ENCODE measurements at regions not wholly inside any gene's neighbourhood (a gene's known extent, or its start where the extent isn't known, plus 50 kb on each side); places are given as distances from the start of the nearest gene placed in this dataset.

DNA sequence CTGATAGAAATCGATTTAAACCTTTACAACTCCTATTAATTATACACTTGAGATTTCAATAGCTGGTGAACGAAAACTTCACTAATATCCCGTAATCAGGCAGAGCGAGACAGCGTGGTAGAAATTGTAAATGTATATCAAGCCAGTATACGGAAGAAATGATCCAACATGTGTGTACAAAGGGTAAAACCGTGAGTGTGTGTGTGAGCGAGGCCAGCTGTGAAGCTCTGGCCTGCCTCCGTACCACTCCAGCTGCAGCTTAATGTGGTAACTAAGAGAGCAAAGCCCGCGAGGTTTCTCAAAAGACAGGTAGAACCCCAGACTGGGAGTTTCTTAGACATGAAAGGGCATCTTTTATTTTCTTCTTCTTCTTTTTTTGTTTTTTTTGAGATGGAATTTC, 52.3 kb upstream of the ZNF516 start:
- TF ChIP-seq, protein P1, sequence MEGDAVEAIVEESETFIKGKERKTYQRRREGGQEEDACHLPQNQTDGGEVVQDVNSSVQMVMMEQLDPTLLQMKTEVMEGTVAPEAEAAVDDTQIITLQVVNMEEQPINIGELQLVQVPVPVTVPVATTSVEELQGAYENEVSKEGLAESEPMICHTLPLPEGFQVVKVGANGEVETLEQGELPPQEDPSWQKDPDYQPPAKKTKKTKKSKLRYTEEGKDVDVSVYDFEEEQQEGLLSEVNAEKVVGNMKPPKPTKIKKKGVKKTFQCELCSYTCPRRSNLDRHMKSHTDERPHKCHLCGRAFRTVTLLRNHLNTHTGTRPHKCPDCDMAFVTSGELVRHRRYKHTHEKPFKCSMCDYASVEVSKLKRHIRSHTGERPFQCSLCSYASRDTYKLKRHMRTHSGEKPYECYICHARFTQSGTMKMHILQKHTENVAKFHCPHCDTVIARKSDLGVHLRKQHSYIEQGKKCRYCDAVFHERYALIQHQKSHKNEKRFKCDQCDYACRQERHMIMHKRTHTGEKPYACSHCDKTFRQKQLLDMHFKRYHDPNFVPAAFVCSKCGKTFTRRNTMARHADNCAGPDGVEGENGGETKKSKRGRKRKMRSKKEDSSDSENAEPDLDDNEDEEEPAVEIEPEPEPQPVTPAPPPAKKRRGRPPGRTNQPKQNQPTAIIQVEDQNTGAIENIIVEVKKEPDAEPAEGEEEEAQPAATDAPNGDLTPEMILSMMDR (IDR thresholded peaks at IDR 0.05): no peak
- TF ChIP-seq, protein P2, sequence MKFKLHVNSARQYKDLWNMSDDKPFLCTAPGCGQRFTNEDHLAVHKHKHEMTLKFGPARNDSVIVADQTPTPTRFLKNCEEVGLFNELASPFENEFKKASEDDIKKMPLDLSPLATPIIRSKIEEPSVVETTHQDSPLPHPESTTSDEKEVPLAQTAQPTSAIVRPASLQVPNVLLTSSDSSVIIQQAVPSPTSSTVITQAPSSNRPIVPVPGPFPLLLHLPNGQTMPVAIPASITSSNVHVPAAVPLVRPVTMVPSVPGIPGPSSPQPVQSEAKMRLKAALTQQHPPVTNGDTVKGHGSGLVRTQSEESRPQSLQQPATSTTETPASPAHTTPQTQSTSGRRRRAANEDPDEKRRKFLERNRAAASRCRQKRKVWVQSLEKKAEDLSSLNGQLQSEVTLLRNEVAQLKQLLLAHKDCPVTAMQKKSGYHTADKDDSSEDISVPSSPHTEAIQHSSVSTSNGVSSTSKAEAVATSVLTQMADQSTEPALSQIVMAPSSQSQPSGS (CRISPR knock-in tag; IDR thresholded peaks at IDR 0.05; ENCODE audit: borderline replicate concordance, low read depth): no peak
- TF ChIP-seq, protein P3, sequence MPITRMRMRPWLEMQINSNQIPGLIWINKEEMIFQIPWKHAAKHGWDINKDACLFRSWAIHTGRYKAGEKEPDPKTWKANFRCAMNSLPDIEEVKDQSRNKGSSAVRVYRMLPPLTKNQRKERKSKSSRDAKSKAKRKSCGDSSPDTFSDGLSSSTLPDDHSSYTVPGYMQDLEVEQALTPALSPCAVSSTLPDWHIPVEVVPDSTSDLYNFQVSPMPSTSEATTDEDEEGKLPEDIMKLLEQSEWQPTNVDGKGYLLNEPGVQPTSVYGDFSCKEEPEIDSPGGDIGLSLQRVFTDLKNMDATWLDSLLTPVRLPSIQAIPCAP (CRISPR knock-in tag; IDR thresholded peaks at IDR 0.05): no peak
- TF ChIP-seq, protein P4, sequence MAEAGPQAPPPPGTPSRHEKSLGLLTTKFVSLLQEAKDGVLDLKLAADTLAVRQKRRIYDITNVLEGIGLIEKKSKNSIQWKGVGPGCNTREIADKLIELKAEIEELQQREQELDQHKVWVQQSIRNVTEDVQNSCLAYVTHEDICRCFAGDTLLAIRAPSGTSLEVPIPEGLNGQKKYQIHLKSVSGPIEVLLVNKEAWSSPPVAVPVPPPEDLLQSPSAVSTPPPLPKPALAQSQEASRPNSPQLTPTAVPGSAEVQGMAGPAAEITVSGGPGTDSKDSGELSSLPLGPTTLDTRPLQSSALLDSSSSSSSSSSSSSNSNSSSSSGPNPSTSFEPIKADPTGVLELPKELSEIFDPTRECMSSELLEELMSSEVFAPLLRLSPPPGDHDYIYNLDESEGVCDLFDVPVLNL (CRISPR knock-in tag; IDR thresholded peaks at IDR 0.05; ENCODE audit: borderline replicate concordance, low read depth): no peak
- TF ChIP-seq, protein P5, sequence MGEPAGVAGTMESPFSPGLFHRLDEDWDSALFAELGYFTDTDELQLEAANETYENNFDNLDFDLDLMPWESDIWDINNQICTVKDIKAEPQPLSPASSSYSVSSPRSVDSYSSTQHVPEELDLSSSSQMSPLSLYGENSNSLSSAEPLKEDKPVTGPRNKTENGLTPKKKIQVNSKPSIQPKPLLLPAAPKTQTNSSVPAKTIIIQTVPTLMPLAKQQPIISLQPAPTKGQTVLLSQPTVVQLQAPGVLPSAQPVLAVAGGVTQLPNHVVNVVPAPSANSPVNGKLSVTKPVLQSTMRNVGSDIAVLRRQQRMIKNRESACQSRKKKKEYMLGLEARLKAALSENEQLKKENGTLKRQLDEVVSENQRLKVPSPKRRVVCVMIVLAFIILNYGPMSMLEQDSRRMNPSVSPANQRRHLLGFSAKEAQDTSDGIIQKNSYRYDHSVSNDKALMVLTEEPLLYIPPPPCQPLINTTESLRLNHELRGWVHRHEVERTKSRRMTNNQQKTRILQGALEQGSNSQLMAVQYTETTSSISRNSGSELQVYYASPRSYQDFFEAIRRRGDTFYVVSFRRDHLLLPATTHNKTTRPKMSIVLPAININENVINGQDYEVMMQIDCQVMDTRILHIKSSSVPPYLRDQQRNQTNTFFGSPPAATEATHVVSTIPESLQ (CRISPR knock-in tag; IDR thresholded peaks at IDR 0.05): no peak
- TF ChIP-seq, protein P6, sequence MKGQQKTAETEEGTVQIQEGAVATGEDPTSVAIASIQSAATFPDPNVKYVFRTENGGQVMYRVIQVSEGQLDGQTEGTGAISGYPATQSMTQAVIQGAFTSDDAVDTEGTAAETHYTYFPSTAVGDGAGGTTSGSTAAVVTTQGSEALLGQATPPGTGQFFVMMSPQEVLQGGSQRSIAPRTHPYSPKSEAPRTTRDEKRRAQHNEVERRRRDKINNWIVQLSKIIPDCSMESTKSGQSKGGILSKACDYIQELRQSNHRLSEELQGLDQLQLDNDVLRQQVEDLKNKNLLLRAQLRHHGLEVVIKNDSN (CRISPR knock-in tag; IDR thresholded peaks at IDR 0.05): no peak
- TF ChIP-seq JUN (CRISPR knock-in tag; IDR thresholded peaks at IDR 0.05) (no peak), GRHL2 (CRISPR knock-in tag; IDR thresholded peaks at IDR 0.05; ENCODE audit: insufficient replicate concordance, severe bottlenecking) (no peak)
